WTC11 (cell line): ENCODE measurements at regions not wholly inside any gene's neighbourhood (a gene's known extent, or its start where the extent isn't known, plus 50 kb on each side); places are given as distances from the start of the nearest gene placed in this dataset.

Experiments used
- ATAC-seq: fragments of 200-7000 bp; cut with Tn5 transposase; 2 replicates; pipeline ENCODE4 v1.10.0; 2021; ENCODE audit warnings: mild to moderate bottlenecking, moderate library complexity
- CTCF ChIA-PET: fragments of 300-600 bp; sonication (Branson Sonifier 250); formaldehyde crosslinking; loops from one replicate; lab custom pipeline; 2021; ENCODE audit warnings: antibody characterized with exemption; lab: Charles Lee
- POLR2A ChIA-PET: fragments of 350-600 bp; sonication (Branson Sonifier 250); formaldehyde crosslinking; loops from one replicate; lab custom pipeline; 2021; ENCODE audit warnings: antibody characterized with exemption; lab: Charles Lee
- DNase-seq: peaks from one replicate; pipeline ENCODE4 v3.0.0; 2021; ENCODE audit warnings: low spot score
- H3K27ac Mint-ChIP-seq: 2 replicates; pipeline ENCODE4 v1.8.0; 2021; ENCODE audit warnings: mixed read lengths
- H3K27me3 Mint-ChIP-seq: 2 replicates; pipeline ENCODE4 v1.8.0; 2021; ENCODE audit warnings: low read depth, mild to moderate bottlenecking, moderate library complexity, mixed read lengths
- H3K36me3 Mint-ChIP-seq: 2 replicates; pipeline ENCODE4 v1.8.0; 2021; ENCODE audit warnings: mixed read lengths
- H3K4me1 Mint-ChIP-seq: 2 replicates; pipeline ENCODE4 v1.8.0; 2022; ENCODE audit warnings: mixed read lengths
- H3K4me3 Mint-ChIP-seq: 2 replicates; pipeline ENCODE4 v1.8.0; 2021; ENCODE audit warnings: mild to moderate bottlenecking, moderate library complexity, mixed read lengths
- H3K9me3 Mint-ChIP-seq: 2 replicates; pipeline ENCODE4 v1.8.0; 2021; ENCODE audit warnings: mixed read lengths
- AR ChIP-seq: fragments of 250-450 bp; sonication (Bioruptor Pico); IDR thresholded peaks from 2 replicates; pipeline ENCODE4 v1.9.0; 2021; ENCODE audit warnings: mild to moderate bottlenecking
- CTCF ChIP-seq: fragments of 200-600 bp; IDR thresholded peaks from 2 replicates; pipeline ENCODE4 v1.8.0; 2022; ENCODE audit warnings: antibody characterized with exemption
- E2F1 ChIP-seq: sonication (generic); formaldehyde crosslinking; IDR thresholded peaks from 2 replicates; pipeline ENCODE4 v1.8.0; 2022; ENCODE audit warnings: mild to moderate bottlenecking, missing genetic modification reagents
- ESRRA ChIP-seq: sonication (generic); formaldehyde crosslinking; IDR thresholded peaks from 2 replicates; pipeline ENCODE4 v1.8.1; 2022; ENCODE audit warnings: mild to moderate bottlenecking, missing genetic modification reagents, borderline replicate concordance
- GTF2I ChIP-seq: fragments of 250-450 bp; sonication (Bioruptor Pico); conservative IDR thresholded peaks from 2 replicates; pipeline ENCODE4 v1.4.0; 2021; ENCODE audit warnings: mild to moderate bottlenecking
- HMGA2 ChIP-seq: fragments of 250-450 bp; sonication (Bioruptor Pico); IDR thresholded peaks from 2 replicates; pipeline ENCODE4 v1.4.0; 2021; ENCODE audit warnings: mild to moderate bottlenecking, moderate library complexity
- HMGXB4 ChIP-seq: sonication (generic); formaldehyde crosslinking; IDR thresholded peaks from 2 replicates; pipeline ENCODE4 v1.8.1; 2023; ENCODE audit warnings: mild to moderate bottlenecking, moderate library complexity, missing genetic modification reagents
- JAZF1 ChIP-seq: fragments of 250-450 bp; sonication (Bioruptor Pico); IDR thresholded peaks from 2 replicates; pipeline ENCODE4 v1.9.0; 2021; ENCODE audit warnings: moderate library complexity, mild to moderate bottlenecking, inconsistent platforms
- JUN ChIP-seq: sonication (generic); formaldehyde crosslinking; IDR thresholded peaks from 2 replicates; pipeline ENCODE4 v1.8.0; 2023; ENCODE audit warnings: mild to moderate bottlenecking, missing genetic modification reagents
- MXD4 ChIP-seq: fragments of 250-450 bp; sonication (Bioruptor Pico); IDR thresholded peaks from 2 replicates; pipeline ENCODE4 v1.8.0; 2021; ENCODE audit warnings: mild to moderate bottlenecking, moderate library complexity, borderline replicate concordance
- MYBL2 ChIP-seq: sonication (generic); formaldehyde crosslinking; IDR thresholded peaks from 2 replicates; pipeline ENCODE4 v1.8.1; 2023; ENCODE audit warnings: mild to moderate bottlenecking, moderate library complexity, missing genetic modification reagents
- NFATC4 ChIP-seq: fragments of 250-450 bp; sonication (Bioruptor Pico); IDR thresholded peaks from 2 replicates; pipeline ENCODE4 v1.9.0; 2021; ENCODE audit warnings: mild to moderate bottlenecking
- NR3C1 ChIP-seq: sonication (generic); formaldehyde crosslinking; conservative IDR thresholded peaks from 2 replicates; pipeline ENCODE4 v1.8.1; 2023; ENCODE audit warnings: low read depth, mild to moderate bottlenecking, missing genetic modification reagents
- PRRX2 ChIP-seq: fragments of 250-450 bp; sonication (Bioruptor Pico); IDR thresholded peaks from 2 replicates; pipeline ENCODE4 v1.8.0; 2021; ENCODE audit warnings: mild to moderate bottlenecking
- RORB ChIP-seq: fragments of 250-450 bp; sonication (Bioruptor Pico); IDR thresholded peaks from 2 replicates; pipeline ENCODE4 v1.9.0; 2021; ENCODE audit warnings: mild to moderate bottlenecking
- STAT6 ChIP-seq: sonication (generic); formaldehyde crosslinking; conservative IDR thresholded peaks from 2 replicates; pipeline ENCODE4 v1.8.1; 2023; ENCODE audit warnings: mild to moderate bottlenecking, low read depth, missing genetic modification reagents, moderate library complexity
- TEAD1 ChIP-seq: sonication (generic); formaldehyde crosslinking; IDR thresholded peaks from 2 replicates; pipeline ENCODE4 v1.8.0; 2022; ENCODE audit warnings: mild to moderate bottlenecking, missing genetic modification reagents
- USF1 ChIP-seq: sonication (generic); formaldehyde crosslinking; IDR thresholded peaks from 2 replicates; pipeline ENCODE4 v1.8.0; 2022; ENCODE audit warnings: mild to moderate bottlenecking, missing genetic modification reagents
- ZNF232 ChIP-seq: sonication (generic); formaldehyde crosslinking; IDR thresholded peaks from 2 replicates; pipeline ENCODE4 v1.8.0; 2022; ENCODE audit warnings: mild to moderate bottlenecking, missing genetic modification reagents
- ZNF317 ChIP-seq: sonication (generic); formaldehyde crosslinking; IDR thresholded peaks from 2 replicates; pipeline ENCODE4 v1.8.1; 2023; ENCODE audit warnings: low read depth, mild to moderate bottlenecking, moderate library complexity, missing genetic modification reagents, borderline replicate concordance

- Mint-ChIP-seq H3K9me3 (peaks cover 14% of the 10 kb centered on the region), H3K27ac (no peak overlapping the region), H3K27me3 (no peaks in the 10 kb centered on the region), H3K4me1 (peaks cover 27% of the 10 kb centered on the region), H3K36me3 (0 out of 2 replicates have a peak, but pooled peaks cover 5% of the 10 kb centered on the region), H3K4me3 (no peak overlapping the region)
- ATAC-seq (no peak), DNase-seq (no peak)
- ChIA-PET CTCF (interaction anchor here (1.2 to 3.0 kb wide), 2 partner anchors 59 to 60 kb away, joined by 3 to 21 read pairs; no protein-coding TSS in a partner anchor), POLR2A (no interaction called here)
- TF ChIP-seq PRRX2 (CRISPR knock-in tag): no peak
- TF ChIP-seq MXD4 (CRISPR knock-in tag): no peak
- TF ChIP-seq TEAD1 (CRISPR knock-in tag): no peak
- TF ChIP-seq JUN: no peak
- no peak for TF ChIP-seq GTF2I (CRISPR knock-in tag)
- no peak for TF ChIP-seq ESRRA (CRISPR knock-in tag)
- TF ChIP-seq NFATC4 (CRISPR knock-in tag): no peak
- no peak for TF ChIP-seq USF1 (CRISPR knock-in tag)
- TF ChIP-seq HMGXB4 (CRISPR knock-in tag): no peak
- TF ChIP-seq ZNF232 (CRISPR knock-in tag): no peak
- no peak for TF ChIP-seq ZNF317
- TF ChIP-seq HMGA2 (CRISPR knock-in tag): no peak
- TF ChIP-seq AR (CRISPR knock-in tag): no peak
- no peak for TF ChIP-seq RORB (CRISPR knock-in tag)
- no peak for TF ChIP-seq CTCF
- TF ChIP-seq JAZF1 (CRISPR knock-in tag): no peak
- no peak for TF ChIP-seq STAT6
- TF ChIP-seq E2F1: no peak
- TF ChIP-seq MYBL2 (CRISPR knock-in tag): no peak
- TF ChIP-seq NR3C1 (CRISPR knock-in tag): no peak
Measured at GRCh38 chr9:82547995-82548394, 514.9 kb downstream of the RASEF start.
